Loucy (cell line): ENCODE measurements at regions not wholly inside any gene's neighbourhood (a gene's known extent, or its start where the extent isn't known, plus 50 kb on each side); places are given as distances from the start of the nearest gene placed in this dataset.

Source experiments
- CTCF ChIP-seq: fragments of 200-600 bp; sonication (generic); conservative IDR thresholded peaks from 2 replicates; pipeline ENCODE4 v1.5.1; 2014; ENCODE audit warnings: mild to moderate bottlenecking, antibody characterized with exemption, low read length
- EZH2phosphoT487 ChIP-seq: fragments of 200-600 bp; IDR thresholded peaks from 2 replicates; pipeline ENCODE4 v1.6.1; 2018; ENCODE audit warnings: antibody characterized with exemption, mild to moderate bottlenecking, moderate library complexity, borderline replicate concordance

- TF ChIP-seq CTCF, result no peak
- TF ChIP-seq EZH2phosphoT487, result no peak
These were observed 164.2 kb downstream of the CCER1 start for GRCh38 chr12:90790747-90791146.
